Neural cell (in vitro differentiated cells): ENCODE measurements at regions not wholly inside any gene's neighbourhood (a gene's known extent, or its start where the extent isn't known, plus 50 kb on each side); places are given as distances from the start of the nearest gene placed in this dataset.

Experiments used
- H2AFZ ChIP-seq: fragments of 200-600, 300-800 bp; sonication (generic), shearing (Covaris generic); 2 replicates; pipeline ENCODE4 v1.6.0; 2014; ENCODE audit warnings: low read depth, mild to moderate bottlenecking, antibody characterized with exemption, low read length, moderate library complexity
- H3F3A ChIP-seq: fragments of 200-600 bp; shearing (Covaris generic); 2 replicates; pipeline ENCODE4 v1.6.1; 2016; ENCODE audit warnings: mild to moderate bottlenecking, moderate library complexity, mixed read lengths, antibody characterized with exemption, low read length; ENCODE audit not compliant: insufficient read depth, poor library complexity, severe bottlenecking
- H3K27ac ChIP-seq: fragments of 200-600, 300-800 bp; sonication (generic), shearing (Covaris generic); 2 replicates; pipeline ENCODE4 v1.5.1; 2014; ENCODE audit warnings: mild to moderate bottlenecking, low read length, moderate library complexity
- H3K27me3 ChIP-seq: fragments of 300-800, 200-600 bp; sonication (generic), shearing (Covaris generic); 2 replicates; pipeline ENCODE4 v1.6.0; 2014; ENCODE audit warnings: mild to moderate bottlenecking, low read depth, low read length, moderate library complexity; ENCODE audit not compliant: insufficient read depth
- H3K36me3 ChIP-seq: fragments of 300-800, 200-600 bp; sonication (generic), shearing (Covaris generic); 2 replicates; pipeline ENCODE4 v1.5.1; 2014; ENCODE audit warnings: mild to moderate bottlenecking, antibody characterized with exemption, low read length, moderate library complexity; ENCODE audit not compliant: insufficient read depth
- H3K4me2 ChIP-seq: fragments of 300-800, 200-600 bp; sonication (generic), shearing (Covaris generic); 2 replicates; pipeline ENCODE4 v1.6.0; 2014; ENCODE audit warnings: mild to moderate bottlenecking, low read length
- H3K4me3 ChIP-seq: fragments of 300-800, 200-600 bp; sonication (generic), shearing (Covaris generic); 2 replicates; pipeline ENCODE4 v1.5.1; 2014; ENCODE audit warnings: mild to moderate bottlenecking, low read length, moderate library complexity
- H3K79me2 ChIP-seq: fragments of 200-600 bp; shearing (Covaris generic); replicated peaks from 2 replicates; pipeline ENCODE4 v1.6.0; 2014; ENCODE audit warnings: mild to moderate bottlenecking, low read length, moderate library complexity; ENCODE audit not compliant: insufficient read depth
- H3K9ac ChIP-seq: fragments of 300-800, 200-600 bp; sonication (generic), shearing (Covaris generic); 2 replicates; pipeline ENCODE4 v1.6.1; 2016; ENCODE audit warnings: mild to moderate bottlenecking, low read length, mixed read lengths
- H3K9me2 ChIP-seq: fragments of 200-600 bp; shearing (Covaris generic); 2 replicates; pipeline ENCODE4 v1.6.1; 2016; ENCODE audit warnings: mild to moderate bottlenecking, low read length, mixed read lengths; ENCODE audit not compliant: insufficient read depth
- H3K9me3 ChIP-seq: fragments of 200-600, 300-800 bp; sonication (generic), shearing (Covaris generic); 2 replicates; pipeline ENCODE4 v1.6.1; 2016; ENCODE audit warnings: mild to moderate bottlenecking, mixed run types, low read length, moderate library complexity, mixed read lengths
- H4K20me1 ChIP-seq: fragments of 200-600 bp; shearing (Covaris generic); 2 replicates; pipeline ENCODE4 v1.6.1; 2016; ENCODE audit warnings: mild to moderate bottlenecking, mixed run types; ENCODE audit not compliant: insufficient read depth
- EP300 ChIP-seq: fragments of 450-650 bp; conservative IDR thresholded peaks from 2 replicates; pipeline ENCODE4 v1.6.1; 2014; ENCODE audit warnings: antibody characterized with exemption, mild to moderate bottlenecking, moderate library complexity; ENCODE audit not compliant: poor library complexity, severe bottlenecking
- EZH2 ChIP-seq: fragments of 200-600, 300-800 bp; shearing (Covaris generic), sonication (generic); IDR thresholded peaks from 2 replicates; pipeline ENCODE4 v1.6.1; 2014; ENCODE audit warnings: antibody characterized with exemption, low read length, borderline replicate concordance, mild to moderate bottlenecking; ENCODE audit not compliant: insufficient read depth, poor library complexity, severe bottlenecking
- MXI1 ChIP-seq: fragments of 450-650 bp; conservative IDR thresholded peaks from 2 replicates; pipeline ENCODE4 v1.6.1; 2014; ENCODE audit warnings: antibody characterized with exemption, mild to moderate bottlenecking; ENCODE audit not compliant: poor library complexity, severe bottlenecking
- POLR2AphosphoS5 ChIP-seq: IDR thresholded peaks from 2 replicates; pipeline ENCODE4 v1.6.1; 2012
- RAD21 ChIP-seq: fragments of 450-650 bp; conservative IDR thresholded peaks from 2 replicates; pipeline ENCODE4 v1.6.1; 2014; ENCODE audit warnings: antibody characterized with exemption, mild to moderate bottlenecking, moderate library complexity
- REST ChIP-seq: IDR thresholded peaks from 2 replicates; pipeline ENCODE4 v1.6.1; 2012; ENCODE audit warnings: borderline replicate concordance
- SMC3 ChIP-seq: fragments of 450-650 bp; conservative IDR thresholded peaks from 2 replicates; pipeline ENCODE4 v1.6.1; 2014; ENCODE audit warnings: antibody characterized with exemption, mild to moderate bottlenecking, moderate library complexity; ENCODE audit not compliant: poor library complexity
- TAF1 ChIP-seq: IDR thresholded peaks from 2 replicates; pipeline ENCODE4 v1.6.1; 2012; ENCODE audit warnings: low read depth
- TF ChIP-seq, protein P1 (sequence below): fragments of 450-650 bp; IDR thresholded peaks from 2 replicates; pipeline ENCODE4 v1.5.1; 2014; ENCODE audit warnings: antibody characterized with exemption, mild to moderate bottlenecking, moderate library complexity; ENCODE audit not compliant: poor library complexity, severe bottlenecking

- Histone ChIP-seq H3K27me3 (no peaks in the 10 kb centered on the region), H3K4me2 (no peak overlapping the region), H3K79me2 (no peaks in the 10 kb centered on the region), H3K9me3 (no peaks in the 10 kb centered on the region), H3K4me3 (no peak overlapping the region), H3K27ac (no peak overlapping the region), H3K9me2 (no peaks in the 10 kb centered on the region), H2AFZ (no peak overlapping the region), H3K9ac (no peak overlapping the region), H3K36me3 (no peaks in the 10 kb centered on the region), H4K20me1 (no peaks in the 10 kb centered on the region), H3F3A (no peaks in the 10 kb centered on the region)
- TF ChIP-seq TAF1 (no peak), RAD21 (no peak), POLR2AphosphoS5 (no peak), REST (no peak), MXI1 (no peak), SMC3 (no peak), EP300 (no peak), EZH2 (no peak)
- TF ChIP-seq, protein P1, sequence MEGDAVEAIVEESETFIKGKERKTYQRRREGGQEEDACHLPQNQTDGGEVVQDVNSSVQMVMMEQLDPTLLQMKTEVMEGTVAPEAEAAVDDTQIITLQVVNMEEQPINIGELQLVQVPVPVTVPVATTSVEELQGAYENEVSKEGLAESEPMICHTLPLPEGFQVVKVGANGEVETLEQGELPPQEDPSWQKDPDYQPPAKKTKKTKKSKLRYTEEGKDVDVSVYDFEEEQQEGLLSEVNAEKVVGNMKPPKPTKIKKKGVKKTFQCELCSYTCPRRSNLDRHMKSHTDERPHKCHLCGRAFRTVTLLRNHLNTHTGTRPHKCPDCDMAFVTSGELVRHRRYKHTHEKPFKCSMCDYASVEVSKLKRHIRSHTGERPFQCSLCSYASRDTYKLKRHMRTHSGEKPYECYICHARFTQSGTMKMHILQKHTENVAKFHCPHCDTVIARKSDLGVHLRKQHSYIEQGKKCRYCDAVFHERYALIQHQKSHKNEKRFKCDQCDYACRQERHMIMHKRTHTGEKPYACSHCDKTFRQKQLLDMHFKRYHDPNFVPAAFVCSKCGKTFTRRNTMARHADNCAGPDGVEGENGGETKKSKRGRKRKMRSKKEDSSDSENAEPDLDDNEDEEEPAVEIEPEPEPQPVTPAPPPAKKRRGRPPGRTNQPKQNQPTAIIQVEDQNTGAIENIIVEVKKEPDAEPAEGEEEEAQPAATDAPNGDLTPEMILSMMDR: no peak
These were observed 219.4 kb upstream of the MYLIP start for GRCh38 chr6:15909290-15910070.

DNA sequence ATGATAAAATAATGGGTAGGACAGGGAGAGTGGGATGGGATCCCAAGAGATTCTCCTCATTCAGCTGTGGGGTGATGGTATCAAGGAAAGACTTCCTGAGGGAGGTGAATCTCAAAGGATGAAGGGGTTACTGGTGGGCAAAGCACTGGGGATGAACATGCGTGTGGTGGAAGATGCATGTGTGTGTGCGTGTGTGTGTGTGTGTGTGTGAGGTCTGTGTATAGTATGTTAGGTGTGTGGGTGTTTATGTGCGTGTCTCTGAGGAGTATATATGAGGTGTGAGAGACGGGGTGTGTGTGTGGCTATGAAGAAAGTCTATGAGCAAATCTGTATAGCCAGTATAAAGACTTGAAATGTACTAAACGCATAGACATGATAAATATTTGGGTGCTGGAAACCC lies 220.0 kb upstream of the MYLIP start:
- no peak overlapping the region for H3K27ac ChIP-seq
- no peak overlapping the region for H3K4me2 ChIP-seq

More for the DNA sequence above, 220.0 kb upstream of the MYLIP start:
- no peaks in the 10 kb centered on the region for H3K9me2 ChIP-seq
- no peaks in the 10 kb centered on the region for H3F3A ChIP-seq
- no peaks in the 10 kb centered on the region for H3K79me2 ChIP-seq
- no peaks in the 10 kb centered on the region for H3K27me3 ChIP-seq
- H3K9ac ChIP-seq: no peak overlapping the region
- no peak overlapping the region for H2AFZ ChIP-seq
- no peak overlapping the region for H3K4me3 ChIP-seq
- H4K20me1 ChIP-seq: no peaks in the 10 kb centered on the region
- TF ChIP-seq RAD21: no peak
- TF ChIP-seq EP300: no peak
- no peak for TF ChIP-seq EZH2
- TF ChIP-seq MXI1: no peak
- TF ChIP-seq, protein P1: no peak
- no peak for TF ChIP-seq POLR2AphosphoS5
- no peak for TF ChIP-seq SMC3
- no peak for TF ChIP-seq TAF1
- TF ChIP-seq REST: no peak
- H3K36me3 ChIP-seq: no peaks in the 10 kb centered on the region
- no peaks in the 10 kb centered on the region for H3K9me3 ChIP-seq
